Hepatocyte (in vitro differentiated cells): ENCODE measurements at regions not wholly inside any gene's neighbourhood (a gene's known extent, or its start where the extent isn't known, plus 50 kb on each side); places are given as distances from the start of the nearest gene placed in this dataset.

Experiments
- DNase-seq: peaks from one replicate; pipeline ENCODE4 v3.0.0-alpha.2; 2016; ENCODE audit warnings: low spot score
- H2AFZ ChIP-seq: fragments of 200-600 bp; sonication (generic); 2 replicates; pipeline ENCODE4 v1.6.0; 2016; ENCODE audit warnings: antibody characterized with exemption, mild to moderate bottlenecking
- H3K27ac ChIP-seq: fragments of 200-600 bp; sonication (generic); 2 replicates; pipeline ENCODE4 v1.5.1; 2016; ENCODE audit warnings: mild to moderate bottlenecking
- H3K27me3 ChIP-seq: fragments of 200-600 bp; sonication (generic); 2 replicates; pipeline ENCODE4 v1.6.1; 2016
- H3K36me3 ChIP-seq: fragments of 200-600 bp; sonication (generic); replicated peaks from 2 replicates; pipeline ENCODE4 v1.5.1; 2016; ENCODE audit warnings: low read depth; ENCODE audit not compliant: insufficient read depth
- H3K4me1 ChIP-seq: fragments of 200-600 bp; sonication (generic); 2 replicates; pipeline ENCODE4 v1.5.1; 2016; ENCODE audit warnings: mild to moderate bottlenecking, moderate library complexity; ENCODE audit not compliant: insufficient read depth
- H3K4me2 ChIP-seq: fragments of 200-600 bp; sonication (generic); 2 replicates; pipeline ENCODE4 v1.6.0; 2016
- H3K4me3 ChIP-seq: fragments of 200-600 bp; sonication (generic); 2 replicates; pipeline ENCODE4 v1.5.1; 2016; ENCODE audit warnings: mild to moderate bottlenecking
- H3K79me2 ChIP-seq: fragments of 200-600 bp; sonication (generic); 2 replicates; pipeline ENCODE4 v1.6.0; 2017; ENCODE audit warnings: mild to moderate bottlenecking
- H3K9me2 ChIP-seq: fragments of 200-600 bp; sonication (generic); replicated peaks from 2 replicates; pipeline ENCODE4 v1.6.0; 2017; ENCODE audit warnings: mild to moderate bottlenecking; ENCODE audit not compliant: insufficient read depth
- H3K9me3 ChIP-seq: fragments of 200-600 bp; sonication (generic); 2 replicates; pipeline ENCODE4 v1.5.1; 2016; ENCODE audit warnings: low read depth, mild to moderate bottlenecking
- H4K20me1 ChIP-seq: fragments of 200-600 bp; sonication (generic); 2 replicates; pipeline ENCODE4 v1.6.0; 2016; ENCODE audit warnings: mild to moderate bottlenecking; ENCODE audit not compliant: insufficient read depth, poor library complexity, severe bottlenecking
- EZH2 ChIP-seq: fragments of 200-600 bp; sonication (generic); IDR thresholded peaks from 2 replicates; pipeline ENCODE4 v1.6.1; 2016; ENCODE audit warnings: antibody characterized with exemption, mild to moderate bottlenecking, borderline replicate concordance
- EZH2phosphoT487 ChIP-seq: fragments of 200-600 bp; sonication (generic); IDR thresholded peaks from one replicate; pipeline ENCODE4 v1.6.1; 2018; ENCODE audit warnings: antibody characterized with exemption, mild to moderate bottlenecking, low read depth, moderate library complexity; ENCODE audit not compliant: unreplicated experiment, severe bottlenecking
- WGBS: methylation state at CpG from one replicate; pipeline ENCODE4 v1.1.6; 2016; ENCODE audit warnings: low lambda C conversion rate; ENCODE audit errors: missing lambda C conversion rate; 5-methylcytosine and 5-hydroxymethylcytosine counted together
- TF ChIP-seq, protein P1 (sequence below): fragments of 200-600 bp; sonication (generic); IDR thresholded peaks from 2 replicates; pipeline ENCODE4 v1.5.1; 2016; ENCODE audit warnings: antibody characterized with exemption, mild to moderate bottlenecking; ENCODE audit not compliant: poor library complexity

DNA sequence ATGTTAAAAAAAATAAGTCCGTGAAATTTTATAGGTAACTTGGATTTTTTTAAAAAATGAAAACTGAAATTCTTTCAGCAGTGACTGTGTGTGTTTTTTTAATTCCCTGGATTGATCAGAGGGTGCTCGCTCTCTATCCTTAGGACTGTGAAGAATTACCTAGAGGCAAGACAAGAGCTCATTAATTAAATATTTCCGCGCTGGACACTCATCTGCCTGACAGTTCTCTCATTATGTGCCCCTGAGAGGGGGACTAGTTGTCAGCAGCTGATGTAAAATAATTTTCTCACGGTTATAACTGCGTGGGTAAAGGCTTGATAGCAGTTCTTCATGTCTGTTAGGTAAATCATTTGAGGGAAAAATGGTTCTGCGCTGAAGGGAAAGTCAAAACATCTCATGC is 101.3 kb downstream of the PTCSC3 start:
- no peaks in the 10 kb centered on the region for H4K20me1 ChIP-seq
- WGBS, result 93% methylated on average over 7 of the region's 7 CpGs
- H3K27me3 ChIP-seq, result no peaks in the 10 kb centered on the region
- no peak overlapping the region for H2AFZ ChIP-seq
- no peak overlapping the region for H3K27ac ChIP-seq
- TF ChIP-seq, protein P1, sequence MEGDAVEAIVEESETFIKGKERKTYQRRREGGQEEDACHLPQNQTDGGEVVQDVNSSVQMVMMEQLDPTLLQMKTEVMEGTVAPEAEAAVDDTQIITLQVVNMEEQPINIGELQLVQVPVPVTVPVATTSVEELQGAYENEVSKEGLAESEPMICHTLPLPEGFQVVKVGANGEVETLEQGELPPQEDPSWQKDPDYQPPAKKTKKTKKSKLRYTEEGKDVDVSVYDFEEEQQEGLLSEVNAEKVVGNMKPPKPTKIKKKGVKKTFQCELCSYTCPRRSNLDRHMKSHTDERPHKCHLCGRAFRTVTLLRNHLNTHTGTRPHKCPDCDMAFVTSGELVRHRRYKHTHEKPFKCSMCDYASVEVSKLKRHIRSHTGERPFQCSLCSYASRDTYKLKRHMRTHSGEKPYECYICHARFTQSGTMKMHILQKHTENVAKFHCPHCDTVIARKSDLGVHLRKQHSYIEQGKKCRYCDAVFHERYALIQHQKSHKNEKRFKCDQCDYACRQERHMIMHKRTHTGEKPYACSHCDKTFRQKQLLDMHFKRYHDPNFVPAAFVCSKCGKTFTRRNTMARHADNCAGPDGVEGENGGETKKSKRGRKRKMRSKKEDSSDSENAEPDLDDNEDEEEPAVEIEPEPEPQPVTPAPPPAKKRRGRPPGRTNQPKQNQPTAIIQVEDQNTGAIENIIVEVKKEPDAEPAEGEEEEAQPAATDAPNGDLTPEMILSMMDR, result no peak
- TF ChIP-seq EZH2 (no peak), EZH2phosphoT487 (no peak)
- no peaks in the 10 kb centered on the region for H3K79me2 ChIP-seq
- H3K4me2 ChIP-seq, result no peak overlapping the region
- no peak overlapping the region for H3K4me3 ChIP-seq
- H3K9me3 ChIP-seq, result no peaks in the 10 kb centered on the region
- DNase-seq, result no peak
- no peaks in the 10 kb centered on the region for H3K9me2 ChIP-seq
- no peaks in the 10 kb centered on the region for H3K4me1 ChIP-seq
- no peaks in the 10 kb centered on the region for H3K36me3 ChIP-seq

DNA sequence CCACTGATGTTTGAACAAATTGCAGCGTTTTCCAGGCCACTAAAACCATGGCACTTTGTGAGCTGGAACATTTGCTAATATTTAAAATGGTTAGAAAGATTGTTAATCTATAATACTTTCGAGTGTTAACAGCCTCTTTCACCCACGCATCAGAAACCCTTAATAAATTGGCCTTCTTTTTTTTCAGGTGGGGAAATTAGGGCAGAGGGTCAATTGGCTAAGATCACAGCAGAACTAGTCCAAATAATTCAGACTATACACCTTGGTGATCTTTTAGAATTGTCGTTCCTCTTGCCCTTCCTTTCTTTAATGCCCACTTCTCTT is 105.8 kb downstream of the PTCSC3 start:
- 46% methylated on average over 4 of the region's 4 CpGs for WGBS
- DNase-seq, result no peak
- Histone ChIP-seq H3K27ac (no peak overlapping the region), H4K20me1 (no peaks in the 10 kb centered on the region), H3K9me3 (no peaks in the 10 kb centered on the region), H2AFZ (no peak overlapping the region), H3K4me2 (no peak overlapping the region), H3K79me2 (no peaks in the 10 kb centered on the region), H3K9me2 (no peaks in the 10 kb centered on the region), H3K27me3 (peaks cover 8% of the 10 kb centered on the region), H3K4me1 (no peaks in the 10 kb centered on the region), H3K36me3 (no peaks in the 10 kb centered on the region), H3K4me3 (no peak overlapping the region)
- no peak for TF ChIP-seq EZH2
- TF ChIP-seq, protein P1, result no peak
- TF ChIP-seq EZH2phosphoT487, result no peak

DNA sequence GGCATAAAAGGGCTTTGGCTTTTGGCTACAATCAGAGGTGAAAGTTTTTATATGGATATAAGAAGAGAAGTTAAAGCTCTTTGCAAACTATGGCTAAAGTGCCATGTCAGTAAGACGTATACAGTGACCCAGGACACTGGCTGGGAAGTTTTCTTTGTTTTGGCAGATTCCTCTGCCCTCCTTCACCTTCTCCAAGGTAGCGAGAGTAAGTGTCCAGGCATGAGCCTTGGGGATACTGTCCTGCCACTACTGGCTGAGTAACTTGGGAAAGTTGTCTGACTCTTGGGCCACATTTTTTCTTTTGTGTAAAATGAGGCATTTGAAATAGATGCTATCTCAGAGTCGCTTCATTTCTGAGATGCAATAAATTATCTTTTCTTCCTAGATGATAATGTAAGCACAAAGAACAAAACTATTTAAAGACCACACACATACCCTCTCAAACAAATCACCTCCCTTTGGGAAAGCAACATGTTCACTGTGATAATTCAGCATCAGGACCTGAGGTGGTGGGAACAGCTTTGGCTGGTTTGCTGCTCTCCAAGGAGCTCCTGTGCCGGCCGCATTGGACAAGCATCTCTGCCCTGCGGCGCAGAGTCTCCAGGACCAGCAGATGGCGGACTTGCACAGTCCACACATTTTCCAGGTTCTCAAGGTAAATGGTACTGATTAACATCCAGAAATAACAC is 106.3 kb downstream of the PTCSC3 start:
- Histone ChIP-seq H3K9me2 (no peaks in the 10 kb centered on the region), H3K79me2 (no peaks in the 10 kb centered on the region), H3K27me3 (peaks cover 8% of the 10 kb centered on the region), H3K4me3 (no peak overlapping the region), H3K4me1 (no peaks in the 10 kb centered on the region), H4K20me1 (no peaks in the 10 kb centered on the region), H3K36me3 (no peaks in the 10 kb centered on the region), H3K27ac (no peak overlapping the region), H3K4me2 (no peak overlapping the region), H2AFZ (no peak overlapping the region), H3K9me3 (no peaks in the 10 kb centered on the region)
- 28% methylated on average over 8 of the region's 8 CpGs for WGBS
- no peak for TF ChIP-seq EZH2
- TF ChIP-seq, protein P1, result peak; percentile 83
- peak; percentile 85 for DNase-seq

DNA sequence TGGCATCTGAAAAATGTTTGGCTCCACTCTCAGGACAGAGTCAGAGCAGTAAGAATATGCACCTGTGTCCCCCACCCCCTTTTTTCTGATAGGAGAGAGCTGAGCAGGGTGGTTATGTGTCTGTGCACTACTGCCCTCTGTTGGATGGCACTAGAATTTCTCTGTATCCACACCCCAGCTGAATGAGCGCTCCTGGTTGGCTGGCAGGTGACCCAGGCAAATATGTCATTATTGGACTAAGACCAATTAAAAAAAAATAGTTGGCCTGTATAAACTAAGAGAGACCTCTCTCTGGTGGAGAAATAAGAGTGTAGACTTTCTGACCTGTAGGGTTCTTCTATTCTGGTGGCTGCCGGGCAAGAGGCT is 107.0 kb downstream of the PTCSC3 start:
- DNase-seq, result peak; percentile 58
- 65% methylated on average over 2 of the region's 2 CpGs for WGBS

More for the DNA sequence above, 107.0 kb downstream of the PTCSC3 start:
- no peaks in the 10 kb centered on the region for H4K20me1 ChIP-seq
- no peak overlapping the region for H3K27ac ChIP-seq
- no peaks in the 10 kb centered on the region for H3K9me2 ChIP-seq
- TF ChIP-seq EZH2, result no peak
- TF ChIP-seq, protein P1, result peak; percentile 53
- H3K27me3 ChIP-seq, result peaks cover 8% of the 10 kb centered on the region
- H3K4me1 ChIP-seq, result no peaks in the 10 kb centered on the region
- no peaks in the 10 kb centered on the region for H3K79me2 ChIP-seq
- no peaks in the 10 kb centered on the region for H3K36me3 ChIP-seq
- H3K9me3 ChIP-seq, result no peaks in the 10 kb centered on the region
- no peak overlapping the region for H2AFZ ChIP-seq
- no peak overlapping the region for H3K4me2 ChIP-seq
- H3K4me3 ChIP-seq, result no peak overlapping the region
